ENCODE measurements at regions not wholly inside any gene's neighbourhood (a gene's known extent, or its start where the extent isn't known, plus 50 kb on each side); places are given as distances from the start of the nearest gene placed in this dataset.

DNA sequence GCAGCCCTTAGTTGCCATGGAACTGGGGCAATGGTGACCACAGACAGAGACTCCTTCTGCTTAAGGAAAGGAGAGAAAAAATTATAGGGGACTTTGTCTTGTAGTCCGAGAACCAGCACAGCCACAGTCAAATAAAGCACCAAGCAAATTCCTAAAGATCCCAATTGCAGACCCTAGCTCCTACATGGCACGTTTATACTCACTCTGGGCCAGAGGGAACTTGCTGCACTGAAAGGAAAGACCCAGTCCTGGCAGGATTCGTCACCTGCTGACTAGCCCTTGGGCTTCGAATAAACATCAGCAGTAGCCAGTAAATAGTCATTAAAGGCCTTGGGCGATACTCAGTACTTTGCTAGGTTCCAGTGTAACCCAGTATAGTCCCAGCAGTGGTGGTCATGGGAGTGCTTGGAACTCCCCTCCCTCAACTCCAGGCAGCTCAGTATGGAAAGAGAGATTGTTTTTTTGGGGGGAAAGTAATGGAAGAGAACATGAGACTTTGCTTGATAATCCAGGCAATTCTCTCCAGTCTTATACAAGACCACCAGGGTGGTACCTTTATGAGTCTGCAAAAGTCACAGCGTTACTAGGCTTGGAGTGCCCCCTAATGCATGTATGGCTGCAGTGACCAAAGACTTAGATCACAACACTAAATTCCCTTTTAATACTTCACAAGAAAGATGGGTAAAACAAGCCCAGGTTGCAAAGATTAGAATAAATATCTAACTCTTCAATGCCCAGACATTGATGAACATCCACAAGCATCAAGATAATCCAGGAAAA, 66.4 kb upstream of the AGTR1 start:
- H3K4me1 ChIP-seq = no peaks in the 10 kb centered on the region
- TF ChIP-seq EP300 (IDR thresholded peaks at IDR 0.05) = no peak
- H3K27me3 ChIP-seq = no peaks in the 10 kb centered on the region
- 73 to 76% methylated on average over 6 of the region's 6 CpGs for WGBS, 2 donors
- peaks cover 0 to 4% (median 0%) of the 10 kb centered on the region in 4 donors for H3K9me3 ChIP-seq
- ATAC-seq (ENCODE audit: low FRiP score in 2 of 2) (no peak), DNase-seq (no peak)
- H3K27ac ChIP-seq = no peak overlapping the region
- H3K4me3 ChIP-seq = no peak overlapping the region
- H3K36me3 ChIP-seq = no peaks in the 10 kb centered on the region

DNA sequence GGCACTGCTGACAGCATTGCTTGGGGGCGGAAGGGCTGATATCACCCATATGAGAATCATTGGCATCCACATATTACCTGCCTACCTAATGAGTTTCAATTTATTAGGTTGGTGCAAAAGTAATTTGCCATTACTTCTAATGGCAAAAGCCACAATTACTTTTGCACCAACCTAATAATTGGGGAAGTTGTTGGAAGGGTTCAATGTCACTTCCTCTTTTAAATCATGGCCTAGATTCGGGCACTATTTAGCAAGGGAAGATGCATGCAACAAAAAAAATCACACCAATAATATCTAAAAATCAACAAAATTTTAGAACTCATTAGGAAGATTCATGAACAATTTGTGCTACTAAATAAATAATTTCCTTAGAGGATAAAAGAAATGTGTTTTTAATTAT, 56.0 kb upstream of the AGTR1 start:
- 72 to 74% methylated on average over 2 of the region's 2 CpGs for WGBS, 2 donors
- Histone ChIP-seq H3K27ac (no peak overlapping the region), H3K27me3 (no peaks in the 10 kb centered on the region), H3K9me3 (no peaks in the 10 kb centered on the region), H3K4me1 (no peaks in the 10 kb centered on the region), H3K36me3 (no peaks in the 10 kb centered on the region), H3K4me3 (no peak overlapping the region)
- ATAC-seq (ENCODE audit: low FRiP score in 2 of 2) = no peak
- TF ChIP-seq POLR2A (IDR thresholded peaks at IDR 0.05) (no peak), POLR2AphosphoS5 (IDR thresholded peaks at IDR 0.05) (no peak), EP300 (IDR thresholded peaks at IDR 0.05) (no peak)
- TF ChIP-seq, protein P1, sequence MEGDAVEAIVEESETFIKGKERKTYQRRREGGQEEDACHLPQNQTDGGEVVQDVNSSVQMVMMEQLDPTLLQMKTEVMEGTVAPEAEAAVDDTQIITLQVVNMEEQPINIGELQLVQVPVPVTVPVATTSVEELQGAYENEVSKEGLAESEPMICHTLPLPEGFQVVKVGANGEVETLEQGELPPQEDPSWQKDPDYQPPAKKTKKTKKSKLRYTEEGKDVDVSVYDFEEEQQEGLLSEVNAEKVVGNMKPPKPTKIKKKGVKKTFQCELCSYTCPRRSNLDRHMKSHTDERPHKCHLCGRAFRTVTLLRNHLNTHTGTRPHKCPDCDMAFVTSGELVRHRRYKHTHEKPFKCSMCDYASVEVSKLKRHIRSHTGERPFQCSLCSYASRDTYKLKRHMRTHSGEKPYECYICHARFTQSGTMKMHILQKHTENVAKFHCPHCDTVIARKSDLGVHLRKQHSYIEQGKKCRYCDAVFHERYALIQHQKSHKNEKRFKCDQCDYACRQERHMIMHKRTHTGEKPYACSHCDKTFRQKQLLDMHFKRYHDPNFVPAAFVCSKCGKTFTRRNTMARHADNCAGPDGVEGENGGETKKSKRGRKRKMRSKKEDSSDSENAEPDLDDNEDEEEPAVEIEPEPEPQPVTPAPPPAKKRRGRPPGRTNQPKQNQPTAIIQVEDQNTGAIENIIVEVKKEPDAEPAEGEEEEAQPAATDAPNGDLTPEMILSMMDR (IDR thresholded peaks at IDR 0.05) = no peak
- DNase-seq = no peak

DNA sequence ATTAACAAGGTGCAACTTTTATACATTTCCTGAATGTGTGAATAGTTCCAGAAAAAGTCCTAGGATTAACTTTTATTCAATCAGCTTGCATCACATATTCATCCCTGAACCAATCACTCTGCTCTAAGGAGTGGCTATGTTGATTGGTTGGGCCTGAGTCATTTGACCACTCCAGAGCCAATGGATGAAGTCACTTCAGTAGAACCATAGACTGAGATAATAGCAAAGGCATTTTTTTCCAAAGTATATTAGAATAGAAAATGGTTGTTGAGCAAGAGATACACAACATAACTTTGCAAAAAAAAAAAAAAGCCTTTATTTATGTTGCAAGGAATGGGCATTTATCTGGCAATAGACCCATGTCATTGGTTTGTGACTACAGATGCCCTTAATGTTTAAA, 55.5 kb upstream of the AGTR1 start:
- Histone ChIP-seq H3K4me1 (no peaks in the 10 kb centered on the region), H3K36me3 (no peaks in the 10 kb centered on the region), H3K27me3 (no peaks in the 10 kb centered on the region), H3K27ac (no peak overlapping the region), H3K9me3 (no peaks in the 10 kb centered on the region), H3K4me3 (no peak overlapping the region)
- TF ChIP-seq POLR2AphosphoS5 (IDR thresholded peaks at IDR 0.05) (no peak), POLR2A (IDR thresholded peaks at IDR 0.05) (no peak), EP300 (IDR thresholded peaks at IDR 0.05) (no peak)
- TF ChIP-seq, protein P1 (IDR thresholded peaks at IDR 0.05) = no peak
- ATAC-seq (ENCODE audit: low FRiP score in 2 of 2) (no peak), DNase-seq (no peak)

DNA sequence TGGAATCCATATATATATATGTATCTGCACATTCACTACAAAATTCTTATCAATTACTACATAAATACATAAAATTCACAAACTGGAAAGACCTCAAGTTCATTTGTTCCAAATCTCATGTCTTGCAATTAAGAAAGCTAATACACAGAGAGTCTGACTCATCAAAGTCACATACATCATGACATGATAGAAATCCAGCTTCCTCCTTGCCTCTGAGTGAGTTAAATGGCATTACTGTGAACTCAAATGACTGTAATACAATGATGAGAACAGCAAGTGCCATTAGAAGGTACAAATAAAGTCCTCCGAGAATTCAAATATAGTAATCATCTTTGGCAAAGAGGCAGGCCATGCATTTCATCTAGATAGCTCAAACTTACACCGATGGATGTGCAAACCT, 55.1 kb upstream of the AGTR1 start:
- ATAC-seq (ENCODE audit: low FRiP score in 2 of 2) (no peak), DNase-seq (no peak)
- TF ChIP-seq POLR2A (IDR thresholded peaks at IDR 0.05) (no peak), EP300 (IDR thresholded peaks at IDR 0.05) (no peak), POLR2AphosphoS5 (IDR thresholded peaks at IDR 0.05) (no peak)
- TF ChIP-seq, protein P1 (IDR thresholded peaks at IDR 0.05) = no peak
- 81 to 85% methylated on average over 2 of the region's 2 CpGs for WGBS, 2 donors
- Histone ChIP-seq H3K9me3 (no peaks in the 10 kb centered on the region), H3K27ac (no peak overlapping the region), H3K4me1 (no peaks in the 10 kb centered on the region), H3K36me3 (no peaks in the 10 kb centered on the region), H3K4me3 (no peak overlapping the region), H3K27me3 (no peaks in the 10 kb centered on the region)

DNA sequence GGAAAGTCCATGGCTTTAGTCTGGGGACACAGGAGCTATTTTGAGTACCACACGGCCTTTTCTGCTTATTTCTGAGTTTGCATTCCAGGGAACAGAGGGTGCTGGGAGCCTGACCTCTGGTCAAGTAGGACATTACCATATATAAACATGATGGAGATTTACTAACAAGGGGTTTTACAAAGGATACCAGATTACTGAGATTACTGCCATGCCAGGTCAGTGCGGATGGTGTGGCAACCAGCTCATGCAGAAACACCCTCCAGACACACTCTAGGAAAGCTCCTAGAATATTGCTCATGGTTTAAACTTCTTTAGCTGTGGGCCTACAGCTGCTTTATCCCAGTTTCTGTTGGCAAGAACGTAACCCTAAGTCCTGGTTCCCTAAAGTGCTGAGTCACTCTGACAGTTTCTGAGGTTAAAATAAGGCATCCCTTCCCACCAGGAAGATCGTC, 54.3 kb upstream of the AGTR1 start:
- no peaks in the 10 kb centered on the region for H3K36me3 ChIP-seq
- no peaks in the 10 kb centered on the region for H3K9me3 ChIP-seq
- no peaks in the 10 kb centered on the region for H3K4me1 ChIP-seq
- DNase-seq (no peak), ATAC-seq (ENCODE audit: low FRiP score in 2 of 2) (peak in 1 of 2 donors; percentile 43)
- no peak overlapping the region for H3K4me3 ChIP-seq
- H3K27ac ChIP-seq = no peak overlapping the region
- WGBS, 2 donors = 51 to 55% methylated on average over 4 of the region's 4 CpGs
- TF ChIP-seq, protein P1 (IDR thresholded peaks at IDR 0.05) = no peak
- TF ChIP-seq EP300 (IDR thresholded peaks at IDR 0.05) = no peak
- no peak for TF ChIP-seq POLR2A (IDR thresholded peaks at IDR 0.05)
- no peak for TF ChIP-seq POLR2AphosphoS5 (IDR thresholded peaks at IDR 0.05)
- no peaks in the 10 kb centered on the region for H3K27me3 ChIP-seq
